Left lung (tissue), 4 donors: ENCODE measurements at regions not wholly inside any gene's neighbourhood (a gene's known extent, or its start where the extent isn't known, plus 50 kb on each side); places are given as distances from the start of the nearest gene placed in this dataset.

ENCODE experiments used
- ATAC-seq: fragments of 200-7000 bp; cut with Tn5 transposase; one replicate; pipeline ENCODE4 v1.9.1; 2020; ENCODE audit warnings: moderate library complexity
- DNase-seq, 4 donors: peaks; one replicate each; pipeline ENCODE4 v3.0.0-alpha.2; 2013 to 2020
- H3K27ac ChIP-seq, 2 donors: fragments of 200-600 bp; sonication (generic) in 1 of 2; one replicate each; pipeline versions ENCODE4 v1.5.0 to v1.8.0; 2020 to 2021
- H3K27me3 ChIP-seq, 2 donors: fragments of 200-600 bp; sonication (generic) in 1 of 2; one replicate each; pipeline versions ENCODE4 v1.5.0 to v1.8.0; 2020 to 2021
- H3K36me3 ChIP-seq, 2 donors: fragments of 200-600 bp; sonication (generic) in 1 of 2; one replicate each; pipeline versions ENCODE4 v1.5.0 to v1.8.0; 2020 to 2021
- H3K4me1 ChIP-seq, 2 donors: fragments of 200-600 bp; one replicate each; pipeline ENCODE4 v1.8.0; 2021
- H3K4me3 ChIP-seq, 2 donors: fragments of 200-600 bp; sonication (generic) in 1 of 2; one replicate each; pipeline versions ENCODE4 v1.5.0 to v1.8.0; 2020 to 2021; ENCODE audit warnings: mild to moderate bottlenecking in 1 of 2
- H3K9me3 ChIP-seq, 2 donors: fragments of 200-600 bp; sonication (generic) in 1 of 2; one replicate each; pipeline versions ENCODE4 v1.5.0 to v1.8.0; 2020 to 2021
- intact Hi-C, 2 donors: fragments of 100-400 bp; cut with DNase I; formaldehyde crosslinking; loops; one replicate each; pipeline versions ENCODE4 v1.11.2 to v1.14.2; 2022
- TF ChIP-seq, protein P1 (sequence below), 2 donors: fragments of 200-600 bp; sonication (generic) in 1 of 2; IDR thresholded peaks; one replicate each; pipeline versions ENCODE4 v1.5.0 to v1.8.0; 2021; ENCODE audit warnings: antibody characterized with exemption in 2 of 2
- donor health status: DM: no; HTN: yes; CAD: no.
- donor health status: DM: no; HTN: no; CAD: no.

DNA sequence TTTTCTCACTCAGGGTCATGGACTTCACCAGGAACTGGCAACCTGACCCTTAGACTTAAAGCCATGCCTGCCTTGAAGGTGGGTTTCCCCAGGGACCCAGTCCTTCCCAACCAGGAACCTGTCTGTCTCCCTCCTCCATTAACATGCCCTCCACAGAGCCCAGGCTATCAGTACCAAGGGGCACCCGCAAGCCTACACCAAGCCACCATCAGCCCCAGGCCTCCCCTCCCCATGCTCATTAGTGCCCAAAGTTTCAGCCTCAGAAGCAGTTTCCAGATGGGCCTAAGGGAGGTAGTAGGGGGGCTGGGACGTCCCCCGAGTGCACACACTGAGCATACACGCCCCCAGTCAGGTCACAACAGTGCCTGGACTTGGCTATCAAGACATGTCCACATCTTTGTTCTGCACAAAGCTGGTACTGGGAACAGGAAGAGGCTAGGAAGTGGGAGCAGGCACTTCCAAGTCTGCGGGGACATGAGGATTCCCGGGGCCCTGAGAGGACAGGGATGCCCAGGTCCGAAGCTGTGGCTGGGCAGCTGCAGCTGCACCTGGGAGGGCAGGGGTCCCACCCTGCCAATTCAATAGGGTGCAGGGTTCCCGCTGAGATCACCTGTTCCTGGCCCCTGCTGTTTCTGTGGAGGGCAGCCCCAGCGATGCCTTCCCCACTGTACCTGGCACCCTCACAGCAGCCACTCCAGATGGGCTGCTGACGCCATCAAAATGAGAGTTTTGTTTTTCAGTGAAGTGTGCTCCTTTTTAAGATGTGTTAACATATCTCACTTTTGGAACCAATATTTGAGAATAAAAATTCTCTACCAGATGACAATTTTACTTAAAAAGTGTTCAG lies 731.4 kb downstream of the NR4A2 start:
- Histone ChIP-seq H3K4me1 (no peaks in the 10 kb centered on the region), H3K27ac (no peak overlapping the region), H3K9me3 (peaks cover 0 to 46% of the 10 kb centered on the region in 2 donors), H3K27me3 (no peaks in the 10 kb centered on the region), H3K36me3 (no peaks in the 10 kb centered on the region), H3K4me3 (no peak overlapping the region)
- TF ChIP-seq, protein P1, sequence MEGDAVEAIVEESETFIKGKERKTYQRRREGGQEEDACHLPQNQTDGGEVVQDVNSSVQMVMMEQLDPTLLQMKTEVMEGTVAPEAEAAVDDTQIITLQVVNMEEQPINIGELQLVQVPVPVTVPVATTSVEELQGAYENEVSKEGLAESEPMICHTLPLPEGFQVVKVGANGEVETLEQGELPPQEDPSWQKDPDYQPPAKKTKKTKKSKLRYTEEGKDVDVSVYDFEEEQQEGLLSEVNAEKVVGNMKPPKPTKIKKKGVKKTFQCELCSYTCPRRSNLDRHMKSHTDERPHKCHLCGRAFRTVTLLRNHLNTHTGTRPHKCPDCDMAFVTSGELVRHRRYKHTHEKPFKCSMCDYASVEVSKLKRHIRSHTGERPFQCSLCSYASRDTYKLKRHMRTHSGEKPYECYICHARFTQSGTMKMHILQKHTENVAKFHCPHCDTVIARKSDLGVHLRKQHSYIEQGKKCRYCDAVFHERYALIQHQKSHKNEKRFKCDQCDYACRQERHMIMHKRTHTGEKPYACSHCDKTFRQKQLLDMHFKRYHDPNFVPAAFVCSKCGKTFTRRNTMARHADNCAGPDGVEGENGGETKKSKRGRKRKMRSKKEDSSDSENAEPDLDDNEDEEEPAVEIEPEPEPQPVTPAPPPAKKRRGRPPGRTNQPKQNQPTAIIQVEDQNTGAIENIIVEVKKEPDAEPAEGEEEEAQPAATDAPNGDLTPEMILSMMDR (IDR thresholded peaks at IDR 0.05) = no peak
- intact Hi-C loops = no loop called here
- no peak for ATAC-seq
- DNase-seq = peak in 1 of 4 donors; percentile 19

DNA sequence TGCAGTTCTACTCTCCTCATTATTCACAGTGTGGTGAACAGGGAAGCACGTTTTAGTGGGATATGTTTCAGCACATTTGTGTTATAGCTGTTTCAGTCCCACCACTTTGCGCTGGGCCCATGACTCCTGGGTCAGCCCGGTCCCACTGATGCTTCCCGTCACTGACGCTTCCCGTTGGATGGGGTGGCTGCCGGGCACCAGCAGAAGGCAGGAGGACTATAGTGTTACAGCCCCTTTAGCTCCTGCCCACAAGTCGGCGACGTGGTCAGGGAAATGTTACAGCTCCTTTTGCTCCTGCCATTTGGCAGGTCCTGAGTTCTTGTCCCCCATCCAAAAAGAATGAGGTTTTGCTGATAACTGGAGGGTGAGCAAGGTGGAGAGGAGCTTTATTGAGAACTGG lies 732.2 kb downstream of the NR4A2 start:
- Histone ChIP-seq H3K27me3 (no peaks in the 10 kb centered on the region), H3K4me1 (no peaks in the 10 kb centered on the region), H3K9me3 (peaks cover 0 to 49% of the 10 kb centered on the region in 2 donors), H3K27ac (no peak overlapping the region), H3K36me3 (no peaks in the 10 kb centered on the region), H3K4me3 (no peak overlapping the region)
- ATAC-seq = no peak
- TF ChIP-seq, protein P1 (IDR thresholded peaks at IDR 0.05) = no peak
- intact Hi-C loops = no loop called here
- DNase-seq = peak in 1 of 4 donors; percentile 56

DNA sequence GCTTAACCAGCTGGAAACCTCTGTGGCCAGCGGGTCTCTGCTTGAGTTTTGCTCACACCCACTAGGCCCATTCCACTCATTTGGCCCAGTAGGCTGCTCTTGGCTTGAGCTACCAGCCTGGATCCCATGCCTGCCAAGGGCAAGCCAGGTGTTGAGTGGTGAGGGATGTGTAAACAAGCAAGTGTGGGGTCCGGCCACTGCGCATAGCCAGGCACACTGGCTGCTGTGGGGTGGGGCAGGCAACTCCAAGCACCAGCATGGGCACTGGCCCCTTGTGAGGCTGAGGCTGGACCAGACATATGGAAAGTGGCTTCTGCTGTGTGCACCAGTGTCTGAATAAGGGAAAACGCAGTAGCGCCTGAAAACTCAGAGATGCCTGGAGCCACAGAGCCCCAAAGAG lies 732.7 kb downstream of the NR4A2 start:
- Histone ChIP-seq H3K4me1 (no peaks in the 10 kb centered on the region), H3K36me3 (no peaks in the 10 kb centered on the region), H3K9me3 (peaks cover 0 to 46% of the 10 kb centered on the region in 2 donors), H3K27me3 (no peaks in the 10 kb centered on the region), H3K4me3 (no peak overlapping the region), H3K27ac (no peak overlapping the region)
- no peak for ATAC-seq
- intact Hi-C loops = no loop called here
- DNase-seq = peak in 1 of 4 donors; percentile 62
- TF ChIP-seq, protein P1 (IDR thresholded peaks at IDR 0.05) = no peak

DNA sequence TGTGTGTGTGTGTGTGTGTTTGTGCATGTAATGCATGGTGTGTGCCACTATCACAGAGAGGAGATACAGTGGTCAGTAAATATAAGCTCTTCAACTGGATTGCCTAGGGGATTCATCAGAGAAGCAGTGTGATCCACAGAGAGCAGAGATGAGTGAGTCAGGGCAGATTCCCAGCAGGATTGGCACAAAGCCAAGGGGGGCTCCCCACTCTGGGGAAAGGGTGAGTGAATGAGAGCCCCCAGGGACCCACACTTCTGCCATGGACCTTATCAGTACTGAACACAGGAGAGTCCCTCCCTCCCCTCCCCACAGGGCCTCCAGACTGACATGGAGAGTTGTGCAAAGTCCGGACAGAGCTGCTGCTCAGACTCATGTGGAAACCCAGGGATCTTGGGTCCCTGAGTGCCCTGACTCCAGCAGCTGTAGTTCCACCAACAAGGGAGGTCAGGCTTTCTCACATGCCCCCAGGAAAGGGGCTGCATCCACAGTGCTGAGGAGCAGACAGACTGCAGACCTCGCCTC lies 748.8 kb downstream of the NR4A2 start:
- no peak overlapping the region for H3K4me3 ChIP-seq
- no peaks in the 10 kb centered on the region for H3K36me3 ChIP-seq
- TF ChIP-seq, protein P1 (IDR thresholded peaks at IDR 0.05) = no peak
- H3K27ac ChIP-seq = no peak overlapping the region
- DNase-seq (peak in 1 of 4 donors; percentile 31), ATAC-seq (no peak)
- peaks cover 0 to 42% of the 10 kb centered on the region in 2 donors for H3K9me3 ChIP-seq
- no peaks in the 10 kb centered on the region for H3K4me1 ChIP-seq
- H3K27me3 ChIP-seq = no peaks in the 10 kb centered on the region
- intact Hi-C loops = no loop called here

DNA sequence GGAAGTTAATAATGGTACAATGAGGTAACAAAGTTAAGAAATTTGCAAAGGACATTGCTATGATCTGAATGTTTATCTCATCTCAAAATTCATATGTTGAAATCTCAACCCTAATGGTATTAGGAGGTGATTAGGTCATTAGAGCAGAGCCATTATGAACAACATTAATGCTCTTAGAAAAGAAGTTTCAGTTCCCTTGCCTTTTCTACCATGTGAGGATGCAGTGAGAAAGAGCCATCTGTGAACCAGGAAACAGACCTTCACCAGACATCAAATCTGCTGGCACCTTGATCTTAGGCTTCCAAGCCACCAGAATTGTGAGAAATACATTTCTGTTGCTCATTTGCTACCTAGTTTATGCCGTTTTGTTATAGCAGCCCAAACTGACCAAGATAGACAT lies 757.6 kb downstream of the NR4A2 start:
- no peak overlapping the region for H3K27ac ChIP-seq
- no peak for DNase-seq
- intact Hi-C loops = no loop called here
- H3K36me3 ChIP-seq = no peaks in the 10 kb centered on the region
- TF ChIP-seq, protein P1 (IDR thresholded peaks at IDR 0.05) = no peak
- no peak overlapping the region for H3K4me3 ChIP-seq
- H3K27me3 ChIP-seq = no peaks in the 10 kb centered on the region
- ATAC-seq = no peak
- H3K9me3 ChIP-seq = peaks cover 0 to 10% of the 10 kb centered on the region in 2 donors
- no peaks in the 10 kb centered on the region for H3K4me1 ChIP-seq
